WERI-Rb-1 (cell line): ENCODE measurements at regions not wholly inside any gene's neighbourhood (a gene's known extent, or its start where the extent isn't known, plus 50 kb on each side); places are given as distances from the start of the nearest gene placed in this dataset.

ENCODE experiments used
- DNase-seq: peaks from one replicate; pipeline ENCODE4 v3.0.0-alpha.2; 2020
- H3K27ac ChIP-seq: fragments of 250-450 bp; sonication (Bioruptor Pico); 2 replicates; pipeline ENCODE4 v1.5.1; 2020; ENCODE audit warnings: mild to moderate bottlenecking, moderate library complexity
- H3K27me3 ChIP-seq: fragments of 250-450 bp; sonication (Bioruptor Pico); 2 replicates; pipeline ENCODE4 v1.5.1; 2021; ENCODE audit warnings: mild to moderate bottlenecking, low read depth, moderate library complexity; ENCODE audit not compliant: insufficient read depth, severe bottlenecking
- H3K36me3 ChIP-seq: fragments of 250-450 bp; sonication (Bioruptor Pico); 2 replicates; pipeline ENCODE4 v1.5.1; 2020; ENCODE audit warnings: mild to moderate bottlenecking, moderate library complexity
- H3K4me3 ChIP-seq: 2 replicates; pipeline ENCODE4 v1.5.1; 2011; ENCODE audit warnings: low read depth, mild to moderate bottlenecking, control low read depth, low read length
- H3K9me3 ChIP-seq: fragments of 250-450 bp; sonication (Bioruptor Pico); 2 replicates; pipeline ENCODE4 v1.5.1; 2021; ENCODE audit warnings: mild to moderate bottlenecking, moderate library complexity; ENCODE audit not compliant: severe bottlenecking
- TF ChIP-seq, protein P1 (sequence below): IDR thresholded peaks from 2 replicates; pipeline ENCODE4 v1.5.1; 2011; ENCODE audit warnings: low read depth, mild to moderate bottlenecking, control low read depth, inconsistent platforms, low read length

GRCh38 chr1:215031392-215031791, 51.1 kb upstream of the KCNK2 start:
- no peaks in the 10 kb centered on the region for H3K27me3 ChIP-seq
- no peak for DNase-seq
- no peak overlapping the region for H3K4me3 ChIP-seq
- no peaks in the 10 kb centered on the region for H3K36me3 ChIP-seq
- TF ChIP-seq, protein P1, sequence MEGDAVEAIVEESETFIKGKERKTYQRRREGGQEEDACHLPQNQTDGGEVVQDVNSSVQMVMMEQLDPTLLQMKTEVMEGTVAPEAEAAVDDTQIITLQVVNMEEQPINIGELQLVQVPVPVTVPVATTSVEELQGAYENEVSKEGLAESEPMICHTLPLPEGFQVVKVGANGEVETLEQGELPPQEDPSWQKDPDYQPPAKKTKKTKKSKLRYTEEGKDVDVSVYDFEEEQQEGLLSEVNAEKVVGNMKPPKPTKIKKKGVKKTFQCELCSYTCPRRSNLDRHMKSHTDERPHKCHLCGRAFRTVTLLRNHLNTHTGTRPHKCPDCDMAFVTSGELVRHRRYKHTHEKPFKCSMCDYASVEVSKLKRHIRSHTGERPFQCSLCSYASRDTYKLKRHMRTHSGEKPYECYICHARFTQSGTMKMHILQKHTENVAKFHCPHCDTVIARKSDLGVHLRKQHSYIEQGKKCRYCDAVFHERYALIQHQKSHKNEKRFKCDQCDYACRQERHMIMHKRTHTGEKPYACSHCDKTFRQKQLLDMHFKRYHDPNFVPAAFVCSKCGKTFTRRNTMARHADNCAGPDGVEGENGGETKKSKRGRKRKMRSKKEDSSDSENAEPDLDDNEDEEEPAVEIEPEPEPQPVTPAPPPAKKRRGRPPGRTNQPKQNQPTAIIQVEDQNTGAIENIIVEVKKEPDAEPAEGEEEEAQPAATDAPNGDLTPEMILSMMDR: no peak
- H3K9me3 ChIP-seq: no peaks in the 10 kb centered on the region
- H3K27ac ChIP-seq: no peak overlapping the region
